ENCODE measurements at regions not wholly inside any gene's neighbourhood (a gene's known extent, or its start where the extent isn't known, plus 50 kb on each side); places are given as distances from the start of the nearest gene placed in this dataset.

- DNase-seq: no peak
These were observed 186.8 kb downstream of the ZEB2 start for GRCh38 chr2:144333143-144333555.

- peak; percentile 24 for DNase-seq
These were observed 187.4 kb downstream of the ZEB2 start for GRCh38 chr2:144332356-144333142.

- no peak for DNase-seq
These were observed 188.1 kb downstream of the ZEB2 start for GRCh38 chr2:144331674-144332355.

- no peak for DNase-seq
These were observed 188.8 kb downstream of the ZEB2 start for GRCh38 chr2:144330951-144331673.

- DNase-seq: no peak
These were observed 190.4 kb downstream of the ZEB2 start for GRCh38 chr2:144329472-144329871.

GRCh38 chr2:144328938-144329337, 191.0 kb downstream of the ZEB2 start:
- DNase-seq: no peak

- DNase-seq: no peak
These were observed 193.1 kb downstream of the ZEB2 start for GRCh38 chr2:144326825-144327224.

- DNase-seq: no peak
These were observed 194.8 kb downstream of the ZEB2 start for GRCh38 chr2:144325086-144325485.

GRCh38 chr2:144324446-144325045, 195.4 kb downstream of the ZEB2 start:
- no peak for DNase-seq

- DNase-seq: no peak
These were observed 196.0 kb downstream of the ZEB2 start for GRCh38 chr2:144323946-144324345.

- no peak for DNase-seq
These were observed 197.5 kb downstream of the ZEB2 start for GRCh38 chr2:144322379-144322778.

GRCh38 chr2:144320491-144320890, 199.4 kb downstream of the ZEB2 start:
- DNase-seq: no peak

- no peak for DNase-seq
These were observed 202.7 kb downstream of the ZEB2 start for GRCh38 chr2:144317071-144317738.

- no peak for DNase-seq
These were observed 208.9 kb downstream of the ZEB2 start for GRCh38 chr2:144310889-144311608.

GRCh38 chr2:144310484-144310883, 209.4 kb downstream of the ZEB2 start:
- no peak for DNase-seq

- DNase-seq: no peak
These were observed 212.2 kb downstream of the ZEB2 start for GRCh38 chr2:144307711-144308110.

GRCh38 chr2:144304202-144304601, 215.7 kb downstream of the ZEB2 start:
- no peak for DNase-seq

- DNase-seq: no peak
These were observed 219.3 kb downstream of the ZEB2 start for GRCh38 chr2:144300632-144301031.

GRCh38 chr2:144290276-144290675, 229.6 kb downstream of the ZEB2 start:
- DNase-seq: no peak

- DNase-seq: no peak
These were observed 231.5 kb downstream of the ZEB2 start for GRCh38 chr2:144288438-144288837.

GRCh38 chr2:144285324-144285723, 234.6 kb downstream of the ZEB2 start:
- no peak for DNase-seq

GRCh38 chr2:144281476-144281875, 238.4 kb downstream of the ZEB2 start:
- DNase-seq: no peak

Data from SHP77 treated with DMSO at 0.1 percent for 48 hours (cell line).